Loucy (cell line): ENCODE measurements at regions not wholly inside any gene's neighbourhood (a gene's known extent, or its start where the extent isn't known, plus 50 kb on each side); places are given as distances from the start of the nearest gene placed in this dataset.

Experiments
- CTCF ChIP-seq: fragments of 200-600 bp; sonication (generic); conservative IDR thresholded peaks from 2 replicates; pipeline ENCODE4 v1.5.1; 2014; ENCODE audit warnings: mild to moderate bottlenecking, antibody characterized with exemption, low read length
- EZH2phosphoT487 ChIP-seq: fragments of 200-600 bp; IDR thresholded peaks from 2 replicates; pipeline ENCODE4 v1.6.1; 2018; ENCODE audit warnings: antibody characterized with exemption, mild to moderate bottlenecking, moderate library complexity, borderline replicate concordance

GRCh38 chr3:157650172-157650571 lies 147.0 kb upstream of the VEPH1 start:
- no peak for TF ChIP-seq CTCF
- no peak for TF ChIP-seq EZH2phosphoT487
